HepG2 (cell line): ENCODE measurements at regions not wholly inside any gene's neighbourhood (a gene's known extent, or its start where the extent isn't known, plus 50 kb on each side); places are given as distances from the start of the nearest gene placed in this dataset.

Source experiments
- GATAD1 ChIP-seq: IDR thresholded peaks from 2 replicates; pipeline ENCODE4 v1.6.1; 2016; ENCODE audit warnings: missing genetic modification reagents, missing compliant biosample characterization
- ISL2 ChIP-seq: sonication (generic); formaldehyde crosslinking; IDR thresholded peaks from 2 replicates; pipeline ENCODE4 v1.5.0; 2020; ENCODE audit warnings: missing genetic modification reagents
- JUN ChIP-seq: sonication (generic); formaldehyde crosslinking; IDR thresholded peaks from 2 replicates; pipeline ENCODE4 v1.4.0; 2020; ENCODE audit warnings: mild to moderate bottlenecking, missing genetic modification reagents
- NCOA1 ChIP-seq: sonication (generic); formaldehyde crosslinking; IDR thresholded peaks from 2 replicates; pipeline ENCODE4 v1.9.0; 2021; ENCODE audit warnings: missing genetic modification reagents
- PRPF4 ChIP-seq: fragments of 200-400 bp; formaldehyde crosslinking; IDR thresholded peaks from 2 replicates; pipeline ENCODE4 v1.6.1; 2016; ENCODE audit warnings: low read length, low read depth; ENCODE audit not compliant: poor library complexity, severe bottlenecking
- SETDB1 ChIP-seq: sonication (generic); formaldehyde crosslinking; IDR thresholded peaks from 2 replicates; pipeline ENCODE4 v1.5.1; 2020; ENCODE audit warnings: missing genetic modification reagents, mild to moderate bottlenecking, borderline replicate concordance
- SMC3 ChIP-seq: IDR thresholded peaks from 2 replicates; pipeline ENCODE4 v1.6.1; 2011; ENCODE audit warnings: low read length, improper control_type of control experiment
- SP5 ChIP-seq: IDR thresholded peaks from 2 replicates; pipeline ENCODE4 v1.6.1; 2016; ENCODE audit warnings: low read depth, borderline replicate concordance
- ZFAT ChIP-seq: sonication (generic); formaldehyde crosslinking; conservative IDR thresholded peaks from 2 replicates; pipeline ENCODE4 v1.8.1; 2023; ENCODE audit warnings: missing genetic modification reagents, inconsistent platforms
- ZFP36 ChIP-seq: fragments of 150-350 bp; IDR thresholded peaks from 2 replicates; pipeline ENCODE4 v1.6.1; 2018; ENCODE audit warnings: borderline replicate concordance, low read length, low read depth; ENCODE audit not compliant: partially characterized antibody
- ZMAT3 ChIP-seq: sonication (generic); formaldehyde crosslinking; conservative IDR thresholded peaks from 2 replicates; pipeline ENCODE4 v1.7.0; 2021; ENCODE audit warnings: missing genetic modification reagents
- ZNF501 ChIP-seq: sonication (generic); formaldehyde crosslinking; IDR thresholded peaks from 2 replicates; pipeline ENCODE4 v1.5.1; 2020; ENCODE audit warnings: mild to moderate bottlenecking, moderate library complexity, missing genetic modification reagents
- ZNF549 ChIP-seq: sonication (generic); formaldehyde crosslinking; IDR thresholded peaks from 2 replicates; pipeline ENCODE4 v1.5.0; 2020; ENCODE audit warnings: missing genetic modification reagents
- ZNF607 ChIP-seq: sonication (generic); formaldehyde crosslinking; IDR thresholded peaks from 2 replicates; pipeline ENCODE4 v1.5.1; 2020; ENCODE audit warnings: missing genetic modification reagents, mild to moderate bottlenecking, borderline replicate concordance
- ZNF674 ChIP-seq: sonication (generic); formaldehyde crosslinking; IDR thresholded peaks from 2 replicates; pipeline ENCODE4 v1.5.0; 2020; ENCODE audit warnings: low read depth, mild to moderate bottlenecking, missing genetic modification reagents
- ZNF709 ChIP-seq: sonication (generic); formaldehyde crosslinking; IDR thresholded peaks from 2 replicates; pipeline ENCODE4 v1.5.0; 2020; ENCODE audit warnings: mild to moderate bottlenecking, missing genetic modification reagents
- ZNF749 ChIP-seq: sonication (generic); formaldehyde crosslinking; IDR thresholded peaks from 2 replicates; pipeline ENCODE4 v1.8.0; 2022; ENCODE audit warnings: mild to moderate bottlenecking, missing genetic modification reagents, moderate library complexity, borderline replicate concordance
- ZNF816 ChIP-seq: sonication (generic); formaldehyde crosslinking; IDR thresholded peaks from 2 replicates; pipeline ENCODE4 v1.8.0; 2022; ENCODE audit warnings: missing genetic modification reagents, mild to moderate bottlenecking, borderline replicate concordance
- ZNF841 ChIP-seq: sonication (generic); formaldehyde crosslinking; IDR thresholded peaks from 2 replicates; pipeline ENCODE4 v1.8.1; 2023; ENCODE audit warnings: missing genetic modification reagents, borderline replicate concordance
- TF ChIP-seq, protein P1 (sequence below): sonication (generic); formaldehyde crosslinking; conservative IDR thresholded peaks from 2 replicates; pipeline ENCODE4 v1.8.0; 2022; ENCODE audit warnings: missing genetic modification reagents
- TF ChIP-seq, protein P2 (sequence below): sonication (generic); formaldehyde crosslinking; IDR thresholded peaks from 2 replicates; pipeline ENCODE4 v1.4.0; 2020; ENCODE audit warnings: missing genetic modification reagents
- TF ChIP-seq, protein P3 (sequence below): sonication (generic); formaldehyde crosslinking; IDR thresholded peaks from 2 replicates; pipeline ENCODE4 v1.5.0; 2020; ENCODE audit warnings: missing genetic modification reagents

DNA sequence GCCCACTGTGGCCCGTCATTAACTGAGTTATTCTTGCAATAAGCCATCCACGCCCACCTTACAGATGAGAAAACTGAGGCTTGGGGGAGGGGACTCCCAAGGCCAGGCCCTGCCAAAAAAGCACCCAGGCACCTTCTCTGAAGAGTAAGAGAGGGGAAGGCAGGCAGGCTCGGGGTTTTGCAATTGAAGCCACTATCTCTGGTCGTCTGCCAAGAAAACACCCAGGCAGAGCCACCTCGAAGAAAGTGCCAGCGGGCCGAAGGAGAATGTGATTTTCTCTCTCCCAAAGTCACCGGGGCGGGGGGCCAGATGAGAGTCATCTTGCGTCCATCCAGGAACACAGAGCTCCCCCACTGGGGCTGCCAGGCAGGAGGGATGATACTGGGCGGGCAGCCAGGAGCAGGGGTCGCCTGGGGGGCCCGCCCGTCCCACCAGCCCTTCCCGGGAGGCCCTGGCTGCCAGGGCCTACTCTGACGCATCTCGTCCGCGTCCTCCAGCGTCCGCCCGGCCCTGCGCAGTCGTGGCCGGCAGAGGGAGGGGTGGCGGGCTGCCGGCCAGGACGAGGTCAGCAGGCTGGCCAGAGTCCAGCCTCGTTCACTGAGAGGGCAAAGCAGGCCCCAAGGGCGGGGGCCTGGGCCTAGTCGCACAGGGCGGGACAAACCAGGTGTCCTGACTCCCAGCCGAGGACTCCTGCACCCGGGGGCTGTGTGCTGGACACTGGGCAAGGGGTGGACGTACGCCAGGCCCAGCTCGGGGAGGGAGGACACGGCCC lies 74.3 kb downstream of the RFLNA start (continued):
- TF ChIP-seq, protein P1, sequence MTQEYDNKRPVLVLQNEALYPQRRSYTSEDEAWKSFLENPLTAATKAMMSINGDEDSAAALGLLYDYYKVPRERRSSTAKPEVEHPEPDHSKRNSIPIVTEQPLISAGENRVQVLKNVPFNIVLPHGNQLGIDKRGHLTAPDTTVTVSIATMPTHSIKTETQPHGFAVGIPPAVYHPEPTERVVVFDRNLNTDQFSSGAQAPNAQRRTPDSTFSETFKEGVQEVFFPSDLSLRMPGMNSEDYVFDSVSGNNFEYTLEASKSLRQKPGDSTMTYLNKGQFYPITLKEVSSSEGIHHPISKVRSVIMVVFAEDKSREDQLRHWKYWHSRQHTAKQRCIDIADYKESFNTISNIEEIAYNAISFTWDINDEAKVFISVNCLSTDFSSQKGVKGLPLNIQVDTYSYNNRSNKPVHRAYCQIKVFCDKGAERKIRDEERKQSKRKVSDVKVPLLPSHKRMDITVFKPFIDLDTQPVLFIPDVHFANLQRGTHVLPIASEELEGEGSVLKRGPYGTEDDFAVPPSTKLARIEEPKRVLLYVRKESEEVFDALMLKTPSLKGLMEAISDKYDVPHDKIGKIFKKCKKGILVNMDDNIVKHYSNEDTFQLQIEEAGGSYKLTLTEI (CRISPR knock-in tag): no peak
- TF ChIP-seq PRPF4: no peak
- no peak for TF ChIP-seq ZNF841 (CRISPR knock-in tag)
- TF ChIP-seq ZFP36: no peak
- TF ChIP-seq NCOA1 (CRISPR knock-in tag): no peak
- 0 out of 2 replicates have a peak, but pooled peaks have one; percentile 43 for TF ChIP-seq ZNF709
- no peak for TF ChIP-seq SETDB1 (CRISPR knock-in tag)
- TF ChIP-seq, protein P2, sequence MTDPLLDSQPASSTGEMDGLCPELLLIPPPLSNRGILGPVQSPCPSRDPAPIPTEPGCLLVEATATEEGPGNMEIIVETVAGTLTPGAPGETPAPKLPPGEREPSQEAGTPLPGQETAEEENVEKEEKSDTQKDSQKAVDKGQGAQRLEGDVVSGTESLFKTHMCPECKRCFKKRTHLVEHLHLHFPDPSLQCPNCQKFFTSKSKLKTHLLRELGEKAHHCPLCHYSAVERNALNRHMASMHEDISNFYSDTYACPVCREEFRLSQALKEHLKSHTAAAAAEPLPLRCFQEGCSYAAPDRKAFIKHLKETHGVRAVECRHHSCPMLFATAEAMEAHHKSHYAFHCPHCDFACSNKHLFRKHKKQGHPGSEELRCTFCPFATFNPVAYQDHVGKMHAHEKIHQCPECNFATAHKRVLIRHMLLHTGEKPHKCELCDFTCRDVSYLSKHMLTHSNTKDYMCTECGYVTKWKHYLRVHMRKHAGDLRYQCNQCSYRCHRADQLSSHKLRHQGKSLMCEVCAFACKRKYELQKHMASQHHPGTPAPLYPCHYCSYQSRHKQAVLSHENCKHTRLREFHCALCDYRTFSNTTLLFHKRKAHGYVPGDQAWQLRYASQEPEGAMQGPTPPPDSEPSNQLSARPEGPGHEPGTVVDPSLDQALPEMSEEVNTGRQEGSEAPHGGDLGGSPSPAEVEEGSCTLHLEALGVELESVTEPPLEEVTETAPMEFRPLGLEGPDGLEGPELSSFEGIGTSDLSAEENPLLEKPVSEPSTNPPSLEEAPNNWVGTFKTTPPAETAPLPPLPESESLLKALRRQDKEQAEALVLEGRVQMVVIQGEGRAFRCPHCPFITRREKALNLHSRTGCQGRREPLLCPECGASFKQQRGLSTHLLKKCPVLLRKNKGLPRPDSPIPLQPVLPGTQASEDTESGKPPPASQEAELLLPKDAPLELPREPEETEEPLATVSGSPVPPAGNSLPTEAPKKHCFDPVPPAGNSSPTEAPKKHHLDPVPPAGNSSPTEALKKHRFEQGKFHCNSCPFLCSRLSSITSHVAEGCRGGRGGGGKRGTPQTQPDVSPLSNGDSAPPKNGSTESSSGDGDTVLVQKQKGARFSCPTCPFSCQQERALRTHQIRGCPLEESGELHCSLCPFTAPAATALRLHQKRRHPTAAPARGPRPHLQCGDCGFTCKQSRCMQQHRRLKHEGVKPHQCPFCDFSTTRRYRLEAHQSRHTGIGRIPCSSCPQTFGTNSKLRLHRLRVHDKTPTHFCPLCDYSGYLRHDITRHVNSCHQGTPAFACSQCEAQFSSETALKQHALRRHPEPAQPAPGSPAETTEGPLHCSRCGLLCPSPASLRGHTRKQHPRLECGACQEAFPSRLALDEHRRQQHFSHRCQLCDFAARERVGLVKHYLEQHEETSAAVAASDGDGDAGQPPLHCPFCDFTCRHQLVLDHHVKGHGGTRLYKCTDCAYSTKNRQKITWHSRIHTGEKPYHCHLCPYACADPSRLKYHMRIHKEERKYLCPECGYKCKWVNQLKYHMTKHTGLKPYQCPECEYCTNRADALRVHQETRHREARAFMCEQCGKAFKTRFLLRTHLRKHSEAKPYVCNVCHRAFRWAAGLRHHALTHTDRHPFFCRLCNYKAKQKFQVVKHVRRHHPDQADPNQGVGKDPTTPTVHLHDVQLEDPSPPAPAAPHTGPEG: peak; percentile 65; the same call in 1 of the 2 replicates
- TF ChIP-seq, protein P3, sequence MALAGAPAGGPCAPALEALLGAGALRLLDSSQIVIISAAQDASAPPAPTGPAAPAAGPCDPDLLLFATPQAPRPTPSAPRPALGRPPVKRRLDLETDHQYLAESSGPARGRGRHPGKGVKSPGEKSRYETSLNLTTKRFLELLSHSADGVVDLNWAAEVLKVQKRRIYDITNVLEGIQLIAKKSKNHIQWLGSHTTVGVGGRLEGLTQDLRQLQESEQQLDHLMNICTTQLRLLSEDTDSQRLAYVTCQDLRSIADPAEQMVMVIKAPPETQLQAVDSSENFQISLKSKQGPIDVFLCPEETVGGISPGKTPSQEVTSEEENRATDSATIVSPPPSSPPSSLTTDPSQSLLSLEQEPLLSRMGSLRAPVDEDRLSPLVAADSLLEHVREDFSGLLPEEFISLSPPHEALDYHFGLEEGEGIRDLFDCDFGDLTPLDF (CRISPR knock-in tag): 0 out of 2 replicates have a peak, but pooled peaks have one; percentile 49
- no peak for TF ChIP-seq ZNF549 (CRISPR knock-in tag)
- peak; percentile 25; the same call in 1 of the 2 replicates for TF ChIP-seq SMC3
- TF ChIP-seq SP5 (CRISPR knock-in tag): peak; percentile 87
- no peak for TF ChIP-seq ZFAT (CRISPR knock-in tag)
- TF ChIP-seq ZNF674: no peak
- TF ChIP-seq ZNF607 (CRISPR knock-in tag): no peak; the same call in 1 of the 2 replicates
- peak; percentile 67; the same call in 1 of the 2 replicates for TF ChIP-seq ZMAT3 (CRISPR knock-in tag)
- TF ChIP-seq ZNF816 (CRISPR knock-in tag): 0 out of 2 replicates have a peak, but pooled peaks have one; percentile 19
- no peak for TF ChIP-seq ZNF749 (CRISPR knock-in tag)
- 0 out of 2 replicates have a peak, but pooled peaks have one; percentile 18 for TF ChIP-seq GATAD1 (CRISPR knock-in tag)
- TF ChIP-seq ISL2 (CRISPR knock-in tag): peak; percentile 82
- no peak for TF ChIP-seq ZNF501 (CRISPR knock-in tag)
- TF ChIP-seq JUN (CRISPR knock-in tag): no peak
